ENCODE measurements at regions not wholly inside any gene's neighbourhood (a gene's known extent, or its start where the extent isn't known, plus 50 kb on each side); places are given as distances from the start of the nearest gene placed in this dataset.

GRCh38 chr2:120461092-120461491, 115.2 kb downstream of the INHBB start:
- DNase-seq: no peak

- no peak for DNase-seq
Measured at GRCh38 chr2:120461546-120462537, 115.9 kb downstream of the INHBB start.

DNA sequence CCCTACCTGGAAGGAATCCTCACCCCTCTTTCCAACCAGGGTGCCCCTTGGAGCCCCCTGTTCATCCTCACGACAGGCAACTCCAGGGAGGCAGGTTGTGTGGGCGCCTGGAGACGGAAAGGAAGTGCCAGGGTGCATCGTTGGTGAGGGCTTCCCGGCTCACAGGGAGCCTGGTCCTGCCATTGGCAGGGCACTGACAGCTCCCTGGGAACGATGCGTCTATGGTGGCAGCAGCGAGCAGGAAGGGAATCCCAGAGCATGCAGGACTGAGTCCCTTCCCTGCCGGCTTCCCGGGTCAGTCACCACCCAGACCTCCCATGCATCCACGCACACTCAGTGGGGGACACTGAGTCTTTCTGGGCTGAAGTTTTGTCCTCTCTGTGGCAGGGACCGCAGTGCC, 117.6 kb downstream of the INHBB start:
- no peak for DNase-seq

- DNase-seq: no peak
Measured at GRCh38 chr2:120463996-120464395, 118.1 kb downstream of the INHBB start.

DNA sequence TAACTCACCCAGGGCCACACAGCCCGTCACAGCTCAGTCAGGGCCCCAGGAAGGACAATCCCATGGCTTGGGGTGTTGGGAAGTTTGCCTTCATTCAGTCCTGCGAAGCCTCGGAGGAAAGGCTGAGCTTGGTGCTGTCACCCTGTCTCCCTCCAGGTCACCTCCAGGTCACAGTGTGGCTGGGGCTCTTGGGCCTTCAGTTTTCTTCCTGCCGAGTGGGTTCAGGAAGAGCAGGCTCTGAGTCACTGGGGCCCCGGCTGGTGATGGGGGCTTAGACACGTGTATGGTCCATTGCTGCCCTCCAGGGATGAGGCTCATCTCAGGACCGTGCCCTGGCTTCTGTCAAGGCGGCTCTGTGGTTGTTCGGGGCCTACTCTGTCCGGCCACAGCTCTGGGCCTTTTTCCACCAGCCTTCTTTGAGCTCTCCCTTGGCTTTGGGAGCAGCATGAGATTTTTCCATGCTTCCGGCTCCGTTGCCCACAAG, 118.6 kb downstream of the INHBB start:
- DNase-seq: no peak

DNA sequence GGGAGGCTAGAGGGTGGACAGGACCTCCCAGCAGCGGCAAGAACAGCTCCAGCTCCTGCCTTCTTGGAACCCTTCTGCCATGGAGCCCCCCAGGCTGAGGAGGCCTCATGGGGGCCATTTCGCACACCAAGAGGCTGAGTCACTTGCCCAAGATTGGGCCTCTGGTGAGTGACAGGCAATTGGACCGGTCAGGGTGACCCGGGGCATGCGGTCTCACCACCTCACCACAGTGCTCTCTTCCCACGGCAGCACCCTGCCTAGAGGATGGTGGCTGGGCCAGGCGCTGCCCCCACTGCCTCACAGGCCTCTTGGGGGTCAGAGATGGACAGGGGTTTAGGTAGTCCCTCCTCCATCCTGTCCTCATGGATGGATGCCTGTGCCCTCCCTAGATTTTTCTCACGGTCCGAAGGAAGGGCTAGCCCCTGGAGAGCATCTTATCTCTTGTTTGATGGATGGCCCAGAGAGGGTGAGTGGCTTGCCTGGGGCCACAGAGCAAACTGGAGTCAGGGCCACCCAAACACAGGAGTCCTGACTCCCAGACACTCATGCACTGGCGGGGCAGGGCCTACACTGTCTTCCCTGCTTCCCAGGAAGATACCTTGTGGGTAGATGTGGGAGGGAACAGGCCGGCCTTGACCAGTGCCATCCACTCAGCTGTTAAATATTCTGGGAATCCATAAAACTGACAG, 119.2 kb downstream of the INHBB start:
- DNase-seq: no peak

DNA sequence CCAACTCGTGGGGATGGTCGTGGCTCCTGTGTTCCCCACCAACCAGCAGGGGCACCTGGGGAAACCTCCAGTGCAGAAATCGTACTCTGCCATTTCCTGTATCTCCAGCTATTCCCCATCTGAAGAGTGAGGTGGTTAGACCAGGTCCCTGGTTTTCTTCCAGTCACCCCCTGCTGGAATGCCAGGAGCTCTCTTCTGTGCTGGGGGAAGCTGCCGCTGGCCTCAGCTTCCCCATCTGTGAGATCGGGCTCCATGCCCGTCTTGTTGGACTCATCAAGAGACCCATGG, 119.7 kb downstream of the INHBB start:
- DNase-seq: no peak

GRCh38 chr2:120465989-120466703, 120.2 kb downstream of the INHBB start:
- no peak for DNase-seq

- no peak for DNase-seq
Measured at GRCh38 chr2:120466704-120467054, 120.7 kb downstream of the INHBB start.

DNA sequence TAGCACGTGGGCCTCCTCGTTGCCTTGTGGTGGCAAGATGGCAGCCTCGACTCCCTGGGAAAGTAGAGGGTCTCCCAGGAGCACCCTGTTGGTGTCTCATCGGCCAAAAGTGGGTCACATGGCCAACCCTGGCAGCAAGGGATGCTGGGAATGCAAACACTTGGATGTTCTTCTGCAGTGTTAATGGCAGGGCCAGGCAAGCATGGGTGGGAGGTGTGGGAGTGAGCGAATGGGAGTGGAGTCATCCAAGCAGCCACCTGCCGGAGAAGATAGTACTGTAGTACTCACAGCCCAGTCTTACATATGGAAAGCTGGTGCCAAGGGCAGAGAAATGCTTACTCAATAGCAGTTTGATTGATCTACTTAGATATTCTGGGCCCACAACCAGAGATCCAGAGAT, 122.2 kb downstream of the INHBB start:
- no peak for DNase-seq

DNA sequence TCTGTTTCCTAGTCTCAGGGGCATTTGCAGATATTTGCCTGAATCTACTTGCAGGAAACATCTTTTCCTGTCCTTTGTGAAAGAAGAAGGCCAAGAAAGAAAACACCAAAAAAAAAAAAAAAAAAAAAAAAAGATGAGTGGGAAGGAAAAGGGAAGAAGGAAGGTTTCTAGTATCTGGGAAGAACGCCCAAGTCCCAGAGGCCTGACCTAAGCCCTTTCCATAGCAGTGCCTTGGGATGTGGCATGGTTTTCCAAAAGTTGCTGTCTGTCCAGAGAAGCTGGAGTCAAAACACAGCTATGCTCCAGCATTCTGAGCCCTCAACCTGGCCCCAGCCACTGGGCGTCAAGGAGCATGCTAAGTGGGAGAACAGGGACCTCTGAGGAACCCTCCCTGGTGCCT, 123.5 kb downstream of the INHBB start:
- no peak for DNase-seq

- no peak for DNase-seq
Measured at GRCh38 chr2:120470041-120470965, 124.4 kb downstream of the INHBB start.

DNA sequence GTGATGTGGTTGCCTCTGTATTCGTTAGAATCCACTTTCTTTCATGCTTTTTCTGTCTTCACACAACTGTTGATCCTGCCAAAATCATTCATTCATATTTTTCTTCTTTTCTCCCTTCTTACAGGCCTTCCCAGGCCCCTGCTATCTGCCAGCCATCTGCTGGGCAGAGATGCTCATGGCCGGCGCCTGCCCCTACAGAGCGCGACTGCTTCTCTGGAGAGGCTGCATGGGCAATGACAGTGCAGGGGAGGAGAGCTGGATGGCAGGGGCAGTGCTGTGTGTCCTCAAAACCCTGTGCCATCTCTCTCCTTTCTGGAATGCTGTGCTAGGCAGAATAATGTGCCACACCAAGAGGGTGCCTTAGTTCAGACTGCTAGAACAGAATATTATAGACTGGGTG, 125.2 kb downstream of the INHBB start:
- no peak for DNase-seq

- DNase-seq: no peak
Measured at GRCh38 chr2:120472031-120472430, 126.1 kb downstream of the INHBB start.

GRCh38 chr2:120472891-120473309, 127.0 kb downstream of the INHBB start:
- no peak for DNase-seq

GRCh38 chr2:120473522-120474271, 127.8 kb downstream of the INHBB start:
- no peak for DNase-seq

GRCh38 chr2:120474486-120474885, 128.6 kb downstream of the INHBB start:
- no peak for DNase-seq

DNA sequence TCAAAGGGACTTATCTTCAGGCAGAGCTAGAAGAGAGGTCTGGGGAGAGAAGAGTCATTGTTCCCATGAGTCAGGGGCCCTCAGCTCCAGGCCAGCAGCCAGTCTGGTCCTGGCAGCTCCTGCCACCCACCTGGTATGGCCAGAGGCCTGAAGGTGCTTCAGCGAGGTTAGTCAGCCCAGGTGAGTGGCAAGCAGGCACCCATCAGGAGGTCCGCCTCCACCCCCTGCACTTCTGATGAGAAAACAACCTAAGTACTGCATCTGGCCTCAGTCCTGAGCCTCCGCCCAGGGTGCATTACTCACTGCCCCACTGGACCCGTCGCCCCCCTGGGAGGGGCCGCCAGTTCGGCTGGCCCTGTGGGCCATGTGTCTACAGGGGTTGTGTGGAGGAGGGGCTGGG, 130.2 kb downstream of the INHBB start:
- no peak for DNase-seq

DNA sequence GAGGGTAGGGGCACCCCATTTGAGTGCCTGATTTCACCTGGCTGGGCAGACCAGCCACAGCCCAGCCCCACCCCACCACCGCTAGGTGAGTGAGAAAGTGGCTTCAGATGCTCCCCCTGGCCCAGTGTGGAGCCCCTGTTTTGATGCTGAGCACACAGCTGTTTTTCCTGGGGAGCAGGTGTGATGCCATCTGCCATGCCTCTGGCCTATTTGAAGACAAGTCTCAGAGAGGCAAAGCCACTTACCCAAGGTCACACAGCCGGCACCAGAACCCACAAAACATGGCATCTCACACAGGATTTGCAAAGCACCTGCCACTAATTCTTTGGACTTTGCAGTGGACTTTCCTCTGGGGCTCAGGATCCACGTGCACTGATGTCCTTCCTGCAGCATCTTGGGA, 131.3 kb downstream of the INHBB start:
- no peak for DNase-seq

DNA sequence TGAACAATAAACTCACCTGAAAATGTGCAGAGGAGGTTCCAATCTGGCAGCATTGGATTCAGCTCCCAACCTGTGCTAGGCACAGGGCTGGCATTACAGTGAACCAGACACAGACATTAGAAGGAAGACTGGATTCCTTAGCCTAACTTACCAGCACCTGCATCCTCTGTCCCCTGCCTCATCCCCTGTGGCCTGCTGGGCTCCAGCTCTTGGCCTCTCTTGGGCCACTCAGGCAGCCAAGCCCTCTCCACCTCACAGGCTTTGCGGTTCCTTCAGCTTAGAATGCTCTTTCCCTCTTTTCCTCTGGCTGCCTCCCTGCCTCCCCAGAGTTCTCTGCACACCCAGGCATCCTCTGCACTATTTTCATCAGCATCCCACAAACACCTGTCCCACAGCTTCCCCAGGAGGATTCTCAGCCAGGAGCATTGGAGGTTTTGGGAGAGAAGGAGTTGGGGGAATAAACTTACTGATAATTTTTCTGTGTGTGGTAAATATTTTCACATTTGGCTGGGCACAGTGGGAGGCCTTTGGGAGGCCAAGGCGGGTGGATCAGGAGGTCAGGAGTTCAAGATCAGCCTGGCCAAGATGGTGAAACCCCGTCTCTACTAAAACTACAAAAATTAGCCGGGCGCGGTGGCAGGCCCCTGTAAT, 132.0 kb downstream of the INHBB start:
- DNase-seq: no peak

GRCh38 chr2:120480346-120480902, 134.5 kb downstream of the INHBB start:
- no peak for DNase-seq
